CD8-positive, alpha-beta memory T cell (primary cell): ENCODE measurements at regions not wholly inside any gene's neighbourhood (a gene's known extent, or its start where the extent isn't known, plus 50 kb on each side); places are given as distances from the start of the nearest gene placed in this dataset.

ENCODE experiments used
- CTCF ChIA-PET: fragments of 350-600 bp; sonication (Branson Sonifier 250); formaldehyde crosslinking; loops from one replicate; lab custom pipeline; 2021; ENCODE audit warnings: antibody characterized with exemption; lab: Charles Lee
- POLR2A ChIA-PET: fragments of 350-600 bp; sonication (Branson Sonifier 250); formaldehyde crosslinking; loops from one replicate; lab custom pipeline; 2021; ENCODE audit warnings: antibody characterized with exemption; lab: Charles Lee
- DNase-seq, 5 donors: peaks; one replicate each; pipeline versions ENCODE4 v3.0.0 to v3.0.0-alpha.2; 2020 to 2022; ENCODE audit warnings: mixed read lengths in 1 of 5
- H3K27ac ChIP-seq: one replicate; pipeline ENCODE4 v1.7.0; 2013; ENCODE audit warnings: low read depth, mild to moderate bottlenecking, low read length, moderate library complexity
- H3K27me3 ChIP-seq: 2 replicates; pipeline ENCODE4 v1.7.0; 2013; ENCODE audit warnings: low read length, mild to moderate bottlenecking; ENCODE audit not compliant: insufficient read depth, poor library complexity, severe bottlenecking
- H3K36me3 ChIP-seq: 2 replicates; pipeline ENCODE4 v1.7.0; 2013; ENCODE audit warnings: mild to moderate bottlenecking, low read length, moderate library complexity; ENCODE audit not compliant: insufficient read depth
- H3K4me1 ChIP-seq: 2 replicates; pipeline ENCODE4 v1.7.0; 2013; ENCODE audit warnings: mild to moderate bottlenecking, low read length, moderate library complexity; ENCODE audit not compliant: insufficient read depth
- H3K4me3 ChIP-seq: 2 replicates; pipeline ENCODE4 v1.7.0; 2013; ENCODE audit warnings: mild to moderate bottlenecking, low read length
- H3K9me3 ChIP-seq: 2 replicates; pipeline ENCODE4 v1.7.0; 2013; ENCODE audit warnings: mild to moderate bottlenecking, low read length
- H3K27ac Mint-ChIP-seq, 8 donors: one replicate each; pipeline ENCODE4 v1.8.0; 2020 to 2021; ENCODE audit warnings: mixed read lengths in 8 of 8, mild to moderate bottlenecking in 6 of 8, inconsistent platforms in 3 of 8, moderate library complexity in 3 of 8
- H3K27me3 Mint-ChIP-seq, 2 donors: one replicate each; pipeline ENCODE4 v1.8.0; 2020 to 2021; ENCODE audit warnings: mixed read lengths in 2 of 2, mild to moderate bottlenecking in 1 of 2, moderate library complexity in 1 of 2
- H3K36me3 Mint-ChIP-seq, 3 donors: one replicate each; pipeline ENCODE4 v1.8.0; 2020 to 2021; ENCODE audit warnings: mixed read lengths in 3 of 3, inconsistent platforms in 1 of 3, mild to moderate bottlenecking in 1 of 3
- H3K4me1 Mint-ChIP-seq, 3 donors: one replicate each; pipeline ENCODE4 v1.8.0; 2020 to 2021; ENCODE audit warnings: mixed read lengths in 3 of 3, inconsistent platforms in 1 of 3, mild to moderate bottlenecking in 1 of 3
- H3K4me3 Mint-ChIP-seq, 7 donors: one replicate each; pipeline ENCODE4 v1.8.0; 2020 to 2021; ENCODE audit warnings: mixed read lengths in 7 of 7, mild to moderate bottlenecking in 6 of 7, moderate library complexity in 4 of 7, inconsistent platforms in 2 of 7
- H3K9me3 Mint-ChIP-seq, 5 donors: one replicate each; pipeline ENCODE4 v1.8.0; 2020 to 2022; ENCODE audit warnings: mixed read lengths in 5 of 5, mild to moderate bottlenecking in 3 of 5, moderate library complexity in 2 of 5, inconsistent platforms in 1 of 5

- Mint-ChIP-seq H3K4me1 (no peaks in the 10 kb centered on the region), H3K36me3 (no peaks in the 10 kb centered on the region), H3K9me3 (no peaks in the 10 kb centered on the region), H3K27me3 (peaks cover 10 to 56% of the 10 kb centered on the region in 2 donors), H3K27ac (no peak overlapping the region), H3K4me3 (peak overlapping the region in 1 of 7 donors; percentile 38)
- no peak overlapping the region for H3K4me3 ChIP-seq
- POLR2A ChIA-PET = no interaction called here
- peaks cover 5% of the 10 kb centered on the region for H3K27me3 ChIP-seq
- H3K36me3 ChIP-seq = no peaks in the 10 kb centered on the region
- H3K4me1 ChIP-seq = no peaks in the 10 kb centered on the region
- no peaks in the 10 kb centered on the region for H3K9me3 ChIP-seq
- DNase-seq = no peak
- no peak overlapping the region for H3K27ac ChIP-seq
- CTCF ChIA-PET = no interaction called here
These were observed 80.8 kb upstream of the CCL1 start for GRCh38 chr17:34443619-34444469.

GRCh38 chr17:34442387-34443111, 79.5 kb upstream of the CCL1 start:
- Histone ChIP-seq H3K27ac (no peak overlapping the region), H3K27me3 (peaks cover 3% of the 10 kb centered on the region), H3K4me3 (no peak overlapping the region), H3K4me1 (no peaks in the 10 kb centered on the region), H3K36me3 (no peaks in the 10 kb centered on the region), H3K9me3 (no peaks in the 10 kb centered on the region)
- no peak for DNase-seq
- ChIA-PET CTCF (interaction anchor here (2.0 kb wide), 1 partner anchor 22 kb away, joined by 5 read pairs; no protein-coding TSS in a partner anchor), POLR2A (no interaction called here)
- Mint-ChIP-seq H3K4me1 (no peaks in the 10 kb centered on the region), H3K36me3 (no peaks in the 10 kb centered on the region), H3K27me3 (peaks cover 10 to 48% of the 10 kb centered on the region in 2 donors), H3K4me3 (no peak overlapping the region), H3K27ac (no peak overlapping the region), H3K9me3 (no peaks in the 10 kb centered on the region)

DNA sequence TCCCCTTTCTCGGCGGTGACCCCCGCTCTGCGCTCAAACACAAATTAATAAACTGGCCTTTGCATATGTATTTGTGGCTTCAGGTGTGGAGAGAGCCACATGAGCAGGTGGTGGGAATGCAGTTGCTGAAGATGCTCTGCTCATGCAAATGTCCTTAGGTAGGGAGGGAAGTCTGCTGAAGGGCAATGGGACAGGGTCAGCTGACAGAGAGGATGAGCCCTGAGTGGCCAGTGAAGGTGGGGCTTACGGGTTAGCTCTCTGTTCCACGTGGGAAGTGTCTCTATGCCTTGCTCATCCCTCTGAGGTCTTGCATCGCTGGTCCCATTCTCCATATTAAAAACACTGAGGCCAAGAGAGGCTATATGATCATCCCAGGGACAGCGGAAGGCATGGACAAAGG, 74.2 kb upstream of the CCL1 start:
- H3K4me1 ChIP-seq = no peaks in the 10 kb centered on the region
- POLR2A ChIA-PET = no interaction called here
- no peaks in the 10 kb centered on the region for H3K9me3 Mint-ChIP-seq
- H3K36me3 Mint-ChIP-seq = no peaks in the 10 kb centered on the region
- no peak overlapping the region for H3K4me3 ChIP-seq
- H3K27me3 ChIP-seq = no peaks in the 10 kb centered on the region
- no peak overlapping the region for H3K4me3 Mint-ChIP-seq
- no peak overlapping the region for H3K27ac Mint-ChIP-seq
- DNase-seq = no peak
- CTCF ChIA-PET = no interaction called here
- no peak overlapping the region for H3K27ac ChIP-seq
- H3K36me3 ChIP-seq = no peaks in the 10 kb centered on the region
- H3K4me1 Mint-ChIP-seq = no peaks in the 10 kb centered on the region
- H3K27me3 Mint-ChIP-seq = peaks cover 9 to 35% of the 10 kb centered on the region in 2 donors
- H3K9me3 ChIP-seq = no peaks in the 10 kb centered on the region

DNA sequence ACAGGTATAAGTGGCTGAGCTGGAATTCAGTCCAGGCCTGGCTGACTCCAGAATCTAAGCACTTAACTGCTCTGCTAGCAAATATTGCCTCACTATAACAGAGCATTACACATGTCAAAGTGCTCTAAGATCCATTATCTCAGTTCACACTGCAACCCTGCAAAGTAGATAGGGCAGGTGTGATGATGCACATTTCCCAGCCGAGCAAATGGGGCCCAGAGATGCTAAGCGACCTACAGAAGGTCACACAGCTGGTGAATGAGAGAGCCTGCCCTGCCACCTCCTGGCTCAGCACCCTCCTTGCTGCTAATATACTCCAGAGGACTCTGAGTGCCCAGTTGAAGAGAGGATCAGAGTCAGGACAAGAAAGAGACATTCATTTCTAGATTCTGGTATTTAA, 73.6 kb upstream of the CCL1 start:
- Histone ChIP-seq H3K27me3 (no peaks in the 10 kb centered on the region), H3K27ac (no peak overlapping the region), H3K4me3 (no peak overlapping the region), H3K36me3 (no peaks in the 10 kb centered on the region), H3K9me3 (no peaks in the 10 kb centered on the region), H3K4me1 (no peaks in the 10 kb centered on the region)
- Mint-ChIP-seq H3K27me3 (peaks cover 13 to 36% of the 10 kb centered on the region in 2 donors), H3K27ac (no peak overlapping the region), H3K4me1 (no peaks in the 10 kb centered on the region), H3K36me3 (no peaks in the 10 kb centered on the region), H3K4me3 (no peak overlapping the region), H3K9me3 (no peaks in the 10 kb centered on the region)
- ChIA-PET POLR2A (no interaction called here), CTCF (no interaction called here)
- no peak for DNase-seq

DNA sequence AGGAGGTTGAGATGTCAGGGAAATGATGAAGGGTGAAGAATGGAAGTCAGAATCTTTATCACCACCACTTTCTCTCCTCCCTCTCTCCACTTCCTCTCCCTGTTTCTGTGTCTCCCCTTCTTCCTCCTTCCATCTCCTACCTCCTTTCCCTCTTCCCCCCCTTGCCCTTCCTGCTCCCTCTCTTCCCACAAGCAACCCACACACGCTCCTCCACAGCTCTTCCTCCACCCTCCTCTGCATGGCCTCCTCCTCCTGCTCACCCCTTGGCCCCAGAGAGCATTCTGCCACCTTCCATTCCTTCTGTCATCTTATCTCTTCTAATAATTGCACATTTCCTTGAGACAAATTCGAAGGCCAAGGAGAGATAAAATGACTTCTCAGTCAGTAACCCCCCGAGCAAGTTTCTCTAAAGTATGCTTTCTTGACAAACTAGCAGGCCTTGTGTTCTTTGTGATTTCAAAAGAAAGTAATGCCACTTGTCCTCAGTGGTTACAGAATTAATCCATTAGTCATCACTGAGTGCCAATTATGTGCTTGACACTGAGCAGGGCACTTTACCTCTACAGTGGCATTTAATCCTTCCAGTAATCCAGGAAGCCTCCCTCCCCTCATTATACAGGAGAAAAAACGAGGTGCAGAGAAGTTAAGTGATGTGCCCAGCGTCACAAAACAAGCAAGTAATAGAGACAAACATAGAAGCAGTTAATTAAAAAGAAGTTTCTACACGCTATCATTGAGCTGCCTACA, 72.3 kb upstream of the CCL1 start:
- no peak overlapping the region for H3K4me3 Mint-ChIP-seq
- no peaks in the 10 kb centered on the region for H3K4me1 Mint-ChIP-seq
- DNase-seq = no peak
- Histone ChIP-seq H3K9me3 (no peaks in the 10 kb centered on the region), H3K4me1 (no peaks in the 10 kb centered on the region), H3K4me3 (no peak overlapping the region), H3K27ac (no peak overlapping the region), H3K27me3 (no peaks in the 10 kb centered on the region), H3K36me3 (no peaks in the 10 kb centered on the region)
- POLR2A ChIA-PET = no interaction called here
- no peaks in the 10 kb centered on the region for H3K36me3 Mint-ChIP-seq
- CTCF ChIA-PET = no interaction called here
- H3K27me3 Mint-ChIP-seq = peaks cover 11 to 31% of the 10 kb centered on the region in 2 donors
- H3K27ac Mint-ChIP-seq = no peak overlapping the region
- no peaks in the 10 kb centered on the region for H3K9me3 Mint-ChIP-seq

GRCh38 chr17:34434052-34434451, 71.0 kb upstream of the CCL1 start:
- Mint-ChIP-seq H3K36me3 (no peaks in the 10 kb centered on the region), H3K4me3 (no peak overlapping the region), H3K27me3 (peaks cover 11 to 39% of the 10 kb centered on the region in 2 donors), H3K9me3 (no peaks in the 10 kb centered on the region), H3K4me1 (no peaks in the 10 kb centered on the region), H3K27ac (no peak overlapping the region)
- H3K4me3 ChIP-seq = no peak overlapping the region
- H3K27me3 ChIP-seq = no peaks in the 10 kb centered on the region
- no peak overlapping the region for H3K27ac ChIP-seq
- no peaks in the 10 kb centered on the region for H3K9me3 ChIP-seq
- POLR2A ChIA-PET = no interaction called here
- no peaks in the 10 kb centered on the region for H3K36me3 ChIP-seq
- H3K4me1 ChIP-seq = no peaks in the 10 kb centered on the region
- no peak for DNase-seq
- CTCF ChIA-PET = no interaction called here

GRCh38 chr17:34424814-34425491, 61.9 kb upstream of the CCL1 start:
- DNase-seq = no peak
- H3K27ac ChIP-seq = no peak overlapping the region
- no peaks in the 10 kb centered on the region for H3K9me3 ChIP-seq
- no peaks in the 10 kb centered on the region for H3K4me1 ChIP-seq
- H3K27me3 Mint-ChIP-seq = peaks cover 25 to 72% of the 10 kb centered on the region in 2 donors
- no peak overlapping the region for H3K4me3 Mint-ChIP-seq
- ChIA-PET CTCF (no interaction called here), POLR2A (no interaction called here)
- H3K36me3 ChIP-seq = no peaks in the 10 kb centered on the region
- no peak overlapping the region for H3K27ac Mint-ChIP-seq
- peaks cover 4% of the 10 kb centered on the region for H3K27me3 ChIP-seq
- H3K36me3 Mint-ChIP-seq = no peaks in the 10 kb centered on the region
- no peak overlapping the region for H3K4me3 ChIP-seq
- no peaks in the 10 kb centered on the region for H3K9me3 Mint-ChIP-seq
- H3K4me1 Mint-ChIP-seq = no peaks in the 10 kb centered on the region
